H1 (cell line): ENCODE measurements at regions not wholly inside any gene's neighbourhood (a gene's known extent, or its start where the extent isn't known, plus 50 kb on each side); places are given as distances from the start of the nearest gene placed in this dataset.

Source experiments
- CTCF ChIA-PET: fragments of 300-600 bp; sonication (Branson Sonifier 250); formaldehyde crosslinking; loops from one replicate; lab custom pipeline; 2021; ENCODE audit not compliant: partially characterized antibody; lab: Charles Lee
- POLR2A ChIA-PET: fragments of 300-600 bp; sonication (Branson Sonifier 250); formaldehyde crosslinking; loops from one replicate; lab custom pipeline; 2021; ENCODE audit warnings: inconsistent platforms; ENCODE audit not compliant: partially characterized antibody; lab: Charles Lee
- DNase-seq, 2 experiments: peaks; one replicate each; pipeline versions ENCODE4 v3.0.0 to v3.0.0-alpha.2; 2010 to 2022; ENCODE audit warnings: low spot score in 2 of 2, low read depth in 1 of 2, mixed read lengths in 1 of 2
- FAIRE-seq: peaks from 2 replicates; lab custom pipeline; 2011; peaks lifted over from hg19 to GRCh38; lab: Jason Lieb, UNC
- H2AFZ ChIP-seq: 2 replicates; pipeline ENCODE4 v1.8.1; 2012; ENCODE audit warnings: low read length, inconsistent platforms
- H2AK5ac ChIP-seq: 2 replicates; pipeline ENCODE4 v1.6.1; 2013; ENCODE audit warnings: low read depth, low read length
- H2BK120ac ChIP-seq: replicated peaks from 2 replicates; pipeline ENCODE3; 2013; ENCODE audit warnings: low read depth, low read length, inconsistent platforms
- H2BK12ac ChIP-seq: 2 replicates; pipeline ENCODE4 v1.6.1; 2013; ENCODE audit warnings: low read depth, low read length
- H2BK15ac ChIP-seq: 2 replicates; pipeline ENCODE4 v1.6.1; 2013; ENCODE audit warnings: low read length
- H2BK20ac ChIP-seq: 2 replicates; pipeline ENCODE4 v1.6.1; 2013; ENCODE audit warnings: low read length
- H2BK5ac ChIP-seq: 2 replicates; pipeline ENCODE4 v1.6.1; 2013; ENCODE audit warnings: low read depth, low read length
- H3K14ac ChIP-seq: 2 replicates; pipeline ENCODE4 v1.6.1; 2013; ENCODE audit warnings: inconsistent platforms; ENCODE audit not compliant: insufficient read length
- H3K18ac ChIP-seq: 2 replicates; pipeline ENCODE4 v1.6.1; 2013; ENCODE audit warnings: low read length; ENCODE audit errors: extremely low read depth
- H3K23ac ChIP-seq: 2 replicates; pipeline ENCODE4 v1.6.1; 2013; ENCODE audit warnings: inconsistent platforms; ENCODE audit not compliant: insufficient read length
- H3K23me2 ChIP-seq: 2 replicates; pipeline ENCODE4 v1.6.1; 2013; ENCODE audit warnings: low read depth, low read length
- H3K27ac ChIP-seq: 2 replicates; pipeline ENCODE4 v1.6.1; 2011; ENCODE audit warnings: low read depth, low read length, inconsistent platforms
- H3K27me3 ChIP-seq, 4 experiments: replicated peaks in 1 of 4; 1 replicate in 1 of 4; 2 replicates in 3 of 4; pipeline versions ENCODE4 v1.6.1 to v1.8.1; 2011 to 2013; ENCODE audit warnings: low read length in 3 of 4, mild to moderate bottlenecking in 3 of 4, inconsistent platforms in 2 of 4, mixed read lengths in 2 of 4, moderate library complexity in 1 of 4; ENCODE audit not compliant: control insufficient read depth in 3 of 4, insufficient read depth in 3 of 4; ENCODE audit errors: extremely low read depth in 1 of 4
- H3K36me3 ChIP-seq, 4 experiments: 2 replicates each; pipeline versions ENCODE4 v1.6.1 to v1.8.1; 2011 to 2013; ENCODE audit warnings: mild to moderate bottlenecking in 4 of 4, low read length in 3 of 4, moderate library complexity in 2 of 4, control low read depth in 1 of 4, inconsistent platforms in 1 of 4; ENCODE audit not compliant: insufficient read depth in 4 of 4, control insufficient read depth in 2 of 4
- H3K4ac ChIP-seq: replicated peaks from 2 replicates; pipeline ENCODE3; 2013; ENCODE audit warnings: low read length, low read depth, mixed read lengths, inconsistent platforms; ENCODE audit not compliant: insufficient read length
- H3K4me1 ChIP-seq, 4 experiments: replicated peaks in 1 of 4; 1 replicate in 1 of 4; 2 replicates in 3 of 4; pipeline versions ENCODE4 v1.6.1 to v1.8.1; 2011 to 2013; ENCODE audit warnings: low read length in 3 of 4, inconsistent platforms in 2 of 4, mixed read lengths in 1 of 4; ENCODE audit not compliant: insufficient read depth in 4 of 4, control insufficient read depth in 3 of 4
- H3K4me2 ChIP-seq, 2 experiments: 2 replicates each; pipeline versions ENCODE4 v1.6.1 to v1.8.1; 2011 to 2013; ENCODE audit warnings: low read depth in 2 of 2, low read length in 2 of 2, control low read depth in 1 of 2, inconsistent platforms in 1 of 2, mild to moderate bottlenecking in 1 of 2; ENCODE audit not compliant: insufficient read depth in 1 of 2
- H3K4me3 ChIP-seq, 4 experiments: fragments of 200-600, 300-600 bp in 1 of 4; sonication (generic), shearing (Covaris generic), sonication (Bioruptor Twin) in 1 of 4; 2 replicates each; pipeline versions ENCODE4 v1.5.1 to v1.8.1; 2011 to 2016; ENCODE audit warnings: low read length in 4 of 4, low read depth in 3 of 4, control low read depth in 2 of 4, inconsistent platforms in 2 of 4, mild to moderate bottlenecking in 2 of 4, mixed read lengths in 1 of 4, moderate library complexity in 1 of 4; ENCODE audit not compliant: insufficient read depth in 2 of 4; ENCODE audit errors: extremely low read depth in 1 of 4
- H3K56ac ChIP-seq: replicated peaks from 2 replicates; pipeline ENCODE3; 2013; ENCODE audit warnings: low read depth, mild to moderate bottlenecking, mixed read lengths, low read length, inconsistent platforms; ENCODE audit not compliant: insufficient read length
- H3K79me1 ChIP-seq: 2 replicates; pipeline ENCODE4 v1.6.1; 2013; ENCODE audit warnings: low read depth, low read length, control low read depth
- H3K79me2 ChIP-seq, 2 experiments: 2 replicates each; pipeline versions ENCODE4 v1.6.1 to v1.8.1; 2012 to 2013; ENCODE audit warnings: low read length in 2 of 2, mild to moderate bottlenecking in 2 of 2, inconsistent platforms in 1 of 2; ENCODE audit not compliant: insufficient read depth in 2 of 2, control insufficient read depth in 1 of 2
- H3K9ac ChIP-seq, 4 experiments: replicated peaks in 1 of 4; 1 replicate in 1 of 4; 2 replicates in 3 of 4; pipeline versions ENCODE4 v1.6.1 to v1.8.1; 2011 to 2013; ENCODE audit warnings: low read depth in 3 of 4, low read length in 3 of 4, control low read depth in 2 of 4, mild to moderate bottlenecking in 2 of 4, moderate library complexity in 2 of 4, inconsistent platforms in 1 of 4; ENCODE audit errors: extremely low read depth in 1 of 4
- H3K9me3 ChIP-seq, 2 experiments: 2 replicates each; pipeline versions ENCODE4 v1.6.1 to v1.8.1; 2012 to 2013; ENCODE audit warnings: mild to moderate bottlenecking in 2 of 2, moderate library complexity in 2 of 2, control low read depth in 1 of 2, inconsistent platforms in 1 of 2, low read depth in 1 of 2, low read length in 1 of 2, mixed read lengths in 1 of 2; ENCODE audit not compliant: insufficient read depth in 2 of 2
- H4K20me1 ChIP-seq, 2 experiments: replicated peaks in 1 of 2; 2 replicates each; pipeline versions ENCODE3 to v1.8.1; 2011 to 2013; ENCODE audit warnings: inconsistent platforms in 2 of 2, low read length in 2 of 2, mild to moderate bottlenecking in 1 of 2; ENCODE audit not compliant: insufficient read depth in 2 of 2, control insufficient read depth in 1 of 2
- H4K5ac ChIP-seq: 2 replicates; pipeline ENCODE4 v1.6.1; 2013; ENCODE audit warnings: low read length, low read depth, mixed read lengths, inconsistent platforms; ENCODE audit not compliant: insufficient read length
- H4K8ac ChIP-seq: 2 replicates; pipeline ENCODE4 v1.8.0; 2013; ENCODE audit warnings: mild to moderate bottlenecking, moderate library complexity, low read length, inconsistent platforms; ENCODE audit not compliant: insufficient read depth; ENCODE audit errors: extremely low read depth
- H4K91ac ChIP-seq: replicated peaks from 2 replicates; pipeline ENCODE3; 2013; ENCODE audit warnings: low read length, mixed read lengths, inconsistent platforms; ENCODE audit not compliant: insufficient read length
- ASH2L ChIP-seq: fragments of 200-600, 300-600 bp; sonication (generic); IDR thresholded peaks from one replicate; pipeline ENCODE4 v1.7.1; 2017; ENCODE audit warnings: low read length
- EGR1 ChIP-seq: IDR thresholded peaks from 2 replicates; pipeline ENCODE4 v1.6.1; 2011; ENCODE audit warnings: low read depth, low read length, borderline replicate concordance
- JUND ChIP-seq: IDR thresholded peaks from 2 replicates; pipeline ENCODE4 v1.6.1; 2011; ENCODE audit warnings: mild to moderate bottlenecking, improper control_type of control experiment, low read length
- KDM1A ChIP-seq: fragments of 200-600, 300-600 bp; sonication (generic); IDR thresholded peaks from 2 replicates; pipeline ENCODE4 v1.7.1; 2016; ENCODE audit warnings: mild to moderate bottlenecking, low read length, borderline replicate concordance
- KDM5A ChIP-seq: fragments of 200-600 bp; IDR thresholded peaks from 2 replicates; pipeline ENCODE4 v1.7.1; 2012; ENCODE audit warnings: mild to moderate bottlenecking, low read length, inconsistent platforms, mixed read lengths
- NRF1 ChIP-seq: IDR thresholded peaks from 2 replicates; pipeline ENCODE4 v1.6.1; 2011; ENCODE audit warnings: mild to moderate bottlenecking, low read depth, low read length, improper control_type of control experiment
- WGBS, 2 experiments: shearing (Covaris generic) in 1 of 2; methylation state at CpG; one replicate each; pipeline versions ENCODE4 v1.1.6 to v1.1.7; 2013 to 2015; ENCODE audit warnings: low lambda C conversion rate in 2 of 2, mixed read lengths in 2 of 2, inconsistent platforms in 1 of 2, low coverage in 1 of 2, missing lambda C conversion rate in 1 of 2; ENCODE audit not compliant: insufficient replicate concordance in 2 of 2, insufficient coverage in 1 of 2, insufficient read length in 1 of 2; ENCODE audit errors: extremely low coverage in 1 of 2, missing lambda C conversion rate in 1 of 2; 5-methylcytosine and 5-hydroxymethylcytosine counted together
- TF ChIP-seq, protein P1 (sequence below), 3 experiments: IDR thresholded peaks; 1 replicate in 2 of 3; 2 replicates in 1 of 3; pipeline versions ENCODE4 v1.5.1 to v1.6.1; 2011; ENCODE audit warnings: low read length in 3 of 3, mild to moderate bottlenecking in 3 of 3, inconsistent platforms in 2 of 3, low read depth in 1 of 3, moderate library complexity in 1 of 3; ENCODE audit not compliant: insufficient read depth in 1 of 3; ENCODE audit errors: control extremely low read depth in 1 of 3
- TF ChIP-seq, protein P2 (sequence below): IDR thresholded peaks from 2 replicates; pipeline ENCODE4 v1.6.1; 2012; ENCODE audit warnings: low read length, inconsistent platforms

DNA sequence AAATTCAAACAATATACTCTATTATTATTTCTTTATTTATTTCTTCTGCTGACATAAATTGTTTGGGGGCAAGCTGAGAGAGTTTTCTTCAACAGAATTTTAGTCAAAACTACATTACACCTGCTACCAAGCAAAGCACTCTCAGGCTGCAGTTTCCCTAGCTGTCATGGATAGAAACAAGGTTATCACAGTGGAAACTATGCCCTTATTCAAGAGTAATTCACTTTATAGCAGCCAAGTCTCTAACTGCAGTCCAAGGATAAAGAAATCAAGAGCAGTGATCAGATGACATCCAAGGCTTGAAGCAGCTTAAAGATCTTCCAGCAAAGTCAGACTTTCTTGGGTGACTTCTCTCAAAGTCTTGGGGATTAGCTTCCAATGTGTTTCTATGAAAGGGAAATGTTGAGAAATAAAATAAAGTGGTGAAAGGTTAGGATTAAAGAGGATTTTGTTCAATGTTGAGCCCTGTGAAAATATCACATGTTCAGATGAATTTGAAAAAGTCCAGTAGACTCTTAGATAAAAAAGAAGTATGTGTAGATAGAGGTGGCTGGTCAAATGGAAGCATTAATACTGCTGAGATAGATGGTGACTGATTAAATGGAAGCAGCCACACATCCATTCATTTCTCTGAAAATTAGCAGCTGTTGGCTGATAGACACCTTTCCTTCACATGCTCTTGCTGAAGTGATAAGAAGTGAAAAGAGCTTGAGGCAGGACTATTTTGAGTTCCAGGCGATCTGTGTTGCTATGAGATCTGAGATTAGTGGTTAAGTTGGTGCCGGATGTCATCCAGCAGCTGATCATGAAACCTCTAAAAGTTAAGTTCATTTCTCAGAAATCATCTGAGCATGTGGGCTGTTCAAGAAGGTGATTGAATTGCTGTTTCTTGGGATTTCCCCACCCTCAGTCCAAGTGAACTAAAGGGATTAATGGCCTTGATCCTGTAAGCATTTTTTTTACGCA, 257.8 kb upstream of the BTG1 start:
- no peak overlapping the region for H3K14ac ChIP-seq
- no peak overlapping the region for H3K56ac ChIP-seq
- no peak overlapping the region for H4K8ac ChIP-seq
- H4K91ac ChIP-seq: no peak overlapping the region
- no peak overlapping the region for H3K23ac ChIP-seq
- no peaks in the 10 kb centered on the region for H3K79me1 ChIP-seq
- no peak overlapping the region for H2BK15ac ChIP-seq
- H3K4me2 ChIP-seq: no peak overlapping the region
- H3K18ac ChIP-seq: no peak overlapping the region
- H2BK5ac ChIP-seq: no peak overlapping the region
- no peak overlapping the region for H4K5ac ChIP-seq
- H2AFZ ChIP-seq: 0 out of 2 replicates have a peak overlapping the region, but pooled peaks have one; percentile 29
- H2BK12ac ChIP-seq: no peak overlapping the region
- no peaks in the 10 kb centered on the region for H3K36me3 ChIP-seq
- no peak overlapping the region for H3K4me3 ChIP-seq
- no peaks in the 10 kb centered on the region for H3K79me2 ChIP-seq
- H3K9me3 ChIP-seq: peaks cover 0 to under 1% of the 10 kb centered on the region in 2 experiments; a peak in 1 of 4 replicates
- no peak overlapping the region for H3K4ac ChIP-seq
- no peak overlapping the region for H3K9ac ChIP-seq
- DNase-seq (no peak), FAIRE-seq (no peak)
- no peaks in the 10 kb centered on the region for H4K20me1 ChIP-seq
- POLR2A ChIA-PET: no interaction called here
- H3K27me3 ChIP-seq: no peaks in the 10 kb centered on the region
- no peaks in the 10 kb centered on the region; a peak in 1 of 7 replicates for H3K4me1 ChIP-seq
- CTCF ChIA-PET: interaction anchor here (0.8 to 0.9 kb wide), 2 partner anchors 100 to 592 kb away, joined by 3 to 4 read pairs; no protein-coding TSS in a partner anchor
- H2BK120ac ChIP-seq: no peak overlapping the region
- H2BK20ac ChIP-seq: no peak overlapping the region
- 86% methylated on average over 3 of the region's 3 CpGs; no CpG with 5 or more reads in 1 of the 2 experiments for WGBS, 2 experiments
- no peaks in the 10 kb centered on the region for H3K23me2 ChIP-seq
- H2AK5ac ChIP-seq: no peak overlapping the region
- H3K27ac ChIP-seq: no peak overlapping the region
- TF ChIP-seq NRF1: no peak
- TF ChIP-seq KDM5A: no peak
- no peak for TF ChIP-seq JUND
- no peak for TF ChIP-seq KDM1A
- TF ChIP-seq, protein P1, sequence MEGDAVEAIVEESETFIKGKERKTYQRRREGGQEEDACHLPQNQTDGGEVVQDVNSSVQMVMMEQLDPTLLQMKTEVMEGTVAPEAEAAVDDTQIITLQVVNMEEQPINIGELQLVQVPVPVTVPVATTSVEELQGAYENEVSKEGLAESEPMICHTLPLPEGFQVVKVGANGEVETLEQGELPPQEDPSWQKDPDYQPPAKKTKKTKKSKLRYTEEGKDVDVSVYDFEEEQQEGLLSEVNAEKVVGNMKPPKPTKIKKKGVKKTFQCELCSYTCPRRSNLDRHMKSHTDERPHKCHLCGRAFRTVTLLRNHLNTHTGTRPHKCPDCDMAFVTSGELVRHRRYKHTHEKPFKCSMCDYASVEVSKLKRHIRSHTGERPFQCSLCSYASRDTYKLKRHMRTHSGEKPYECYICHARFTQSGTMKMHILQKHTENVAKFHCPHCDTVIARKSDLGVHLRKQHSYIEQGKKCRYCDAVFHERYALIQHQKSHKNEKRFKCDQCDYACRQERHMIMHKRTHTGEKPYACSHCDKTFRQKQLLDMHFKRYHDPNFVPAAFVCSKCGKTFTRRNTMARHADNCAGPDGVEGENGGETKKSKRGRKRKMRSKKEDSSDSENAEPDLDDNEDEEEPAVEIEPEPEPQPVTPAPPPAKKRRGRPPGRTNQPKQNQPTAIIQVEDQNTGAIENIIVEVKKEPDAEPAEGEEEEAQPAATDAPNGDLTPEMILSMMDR (IDR thresholded peaks at IDR 0.05; ENCODE audit: control extremely low read depth in 1 of 3, insufficient read depth in 1 of 3, low read depth in 1 of 3, low read length in 3 of 3): no peak
- no peak for TF ChIP-seq ASH2L
- TF ChIP-seq EGR1: no peak
- TF ChIP-seq, protein P2, sequence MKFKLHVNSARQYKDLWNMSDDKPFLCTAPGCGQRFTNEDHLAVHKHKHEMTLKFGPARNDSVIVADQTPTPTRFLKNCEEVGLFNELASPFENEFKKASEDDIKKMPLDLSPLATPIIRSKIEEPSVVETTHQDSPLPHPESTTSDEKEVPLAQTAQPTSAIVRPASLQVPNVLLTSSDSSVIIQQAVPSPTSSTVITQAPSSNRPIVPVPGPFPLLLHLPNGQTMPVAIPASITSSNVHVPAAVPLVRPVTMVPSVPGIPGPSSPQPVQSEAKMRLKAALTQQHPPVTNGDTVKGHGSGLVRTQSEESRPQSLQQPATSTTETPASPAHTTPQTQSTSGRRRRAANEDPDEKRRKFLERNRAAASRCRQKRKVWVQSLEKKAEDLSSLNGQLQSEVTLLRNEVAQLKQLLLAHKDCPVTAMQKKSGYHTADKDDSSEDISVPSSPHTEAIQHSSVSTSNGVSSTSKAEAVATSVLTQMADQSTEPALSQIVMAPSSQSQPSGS: no peak
